IMR-90 (cell line): ENCODE measurements at regions not wholly inside any gene's neighbourhood (a gene's known extent, or its start where the extent isn't known, plus 50 kb on each side); places are given as distances from the start of the nearest gene placed in this dataset.

ENCODE experiments used
- ATAC-seq: fragments of 200-7000 bp; cut with Tn5 transposase; 2 replicates; pipeline ENCODE4 v1.9.1; 2020; ENCODE audit warnings: low read depth, mild to moderate bottlenecking, moderate library complexity
- BruUV-seq: library from RNA; stranded (reverse); fragments of 400-500 nt; replicated peaks from 2 replicates; lab custom pipeline; 2021; lab: Mats Ljungman, UMichigan
- CTCF ChIA-PET: fragments of 300-600 bp; formaldehyde crosslinking; extraction: SDS; loops from one replicate; lab custom pipeline; 2021; ENCODE audit warnings: antibody characterized with exemption; lab: Yijun Ruan, JAX
- POLR2A ChIA-PET: fragments of 300-600 bp; sonication (Branson Sonifier 250); formaldehyde crosslinking; loops from one replicate; lab custom pipeline; 2022; ENCODE audit warnings: antibody characterized with exemption; ENCODE audit not compliant: unreplicated experiment; lab: Charles Lee
- DNase-seq: peaks from one replicate; pipeline ENCODE4 v3.0.0; 2013
- H2AFZ ChIP-seq: replicated peaks from 2 replicates; pipeline ENCODE3; 2013; ENCODE audit warnings: low read length, mild to moderate bottlenecking; ENCODE audit not compliant: poor library complexity
- H2AK5ac ChIP-seq: 2 replicates; pipeline ENCODE4 v1.6.1; 2013; ENCODE audit warnings: low read depth, low read length, inconsistent platforms
- H2AK9ac ChIP-seq: replicated peaks from 2 replicates; pipeline ENCODE3; 2013; ENCODE audit warnings: mild to moderate bottlenecking, low read depth, low read length, moderate library complexity; ENCODE audit not compliant: poor library complexity
- H2BK120ac ChIP-seq: 2 replicates; pipeline ENCODE4 v1.6.1; 2013; ENCODE audit warnings: low read depth, low read length, inconsistent platforms
- H2BK15ac ChIP-seq: 3 replicates; pipeline ENCODE4 v1.6.1; 2013; ENCODE audit warnings: low read depth, low read length, inconsistent platforms
- H2BK20ac ChIP-seq: 2 replicates; pipeline ENCODE4 v1.6.1; 2013; ENCODE audit warnings: low read depth, mild to moderate bottlenecking, inconsistent platforms, low read length, moderate library complexity
- H2BK5ac ChIP-seq: 2 replicates; pipeline ENCODE4 v1.6.1; 2013; ENCODE audit warnings: mild to moderate bottlenecking, low read depth, low read length, inconsistent platforms; ENCODE audit not compliant: poor library complexity, severe bottlenecking
- H3K14ac ChIP-seq: replicated peaks from 2 replicates; pipeline ENCODE4 v1.6.1; 2013; ENCODE audit warnings: low read depth, low read length, inconsistent platforms
- H3K18ac ChIP-seq: 2 replicates; pipeline ENCODE4 v1.6.1; 2013; ENCODE audit warnings: low read depth, low read length, control low read depth
- H3K23ac ChIP-seq: 2 replicates; pipeline ENCODE4 v1.6.1; 2013; ENCODE audit warnings: low read depth, low read length, inconsistent platforms
- H3K27ac ChIP-seq: 2 replicates; pipeline ENCODE4 v1.5.1; 2013; ENCODE audit warnings: mild to moderate bottlenecking, control low read depth, low read length; ENCODE audit not compliant: insufficient read depth
- H3K27me3 ChIP-seq: 2 replicates; pipeline ENCODE4 v1.6.1; 2013; ENCODE audit warnings: low read length; ENCODE audit not compliant: control insufficient read depth, insufficient read depth
- H3K36me3 ChIP-seq: 2 replicates; pipeline ENCODE4 v1.6.1; 2013; ENCODE audit warnings: low read length, mixed read lengths; ENCODE audit not compliant: control insufficient read depth, insufficient read depth
- H3K4ac ChIP-seq: 2 replicates; pipeline ENCODE4 v1.6.1; 2013; ENCODE audit warnings: low read depth, low read length, inconsistent platforms
- H3K4me1 ChIP-seq: 2 replicates; pipeline ENCODE4 v1.6.1; 2013; ENCODE audit warnings: low read length, mixed read lengths; ENCODE audit not compliant: control insufficient read depth, insufficient read depth
- H3K4me2 ChIP-seq: 2 replicates; pipeline ENCODE4 v1.6.1; 2013; ENCODE audit warnings: low read depth, mild to moderate bottlenecking, control low read depth, low read length, moderate library complexity
- H3K4me3 ChIP-seq: 2 replicates; pipeline ENCODE4 v1.5.1; 2013; ENCODE audit warnings: low read depth, mild to moderate bottlenecking, control low read depth, low read length, moderate library complexity; ENCODE audit not compliant: insufficient read depth
- H3K56ac ChIP-seq: 2 replicates; pipeline ENCODE4 v1.6.1; 2013; ENCODE audit warnings: low read length, inconsistent platforms; ENCODE audit not compliant: insufficient read depth; ENCODE audit errors: extremely low read depth
- H3K79me1 ChIP-seq, 2 experiments: 2 replicates each; pipeline ENCODE4 v1.6.1; 2013; ENCODE audit warnings: low read length in 2 of 2, inconsistent platforms in 1 of 2, low read depth in 1 of 2
- H3K9ac ChIP-seq: 2 replicates; pipeline ENCODE4 v1.6.1; 2013; ENCODE audit warnings: low read depth, low read length, control low read depth
- H3K9me1 ChIP-seq: 2 replicates; pipeline ENCODE4 v1.6.1; 2013; ENCODE audit warnings: low read length, inconsistent platforms; ENCODE audit not compliant: insufficient read depth
- H3K9me3 ChIP-seq: 2 replicates; pipeline ENCODE4 v1.6.1; 2013; ENCODE audit warnings: low read length; ENCODE audit not compliant: control insufficient read depth, insufficient read depth
- H4K20me1 ChIP-seq: 2 replicates; pipeline ENCODE4 v1.6.1; 2013; ENCODE audit warnings: low read length, inconsistent platforms; ENCODE audit not compliant: insufficient read depth
- H4K5ac ChIP-seq: 2 replicates; pipeline ENCODE4 v1.6.1; 2013; ENCODE audit warnings: mild to moderate bottlenecking, low read depth, low read length, control low read depth
- H4K8ac ChIP-seq, 2 experiments: 2 replicates each; pipeline ENCODE4 v1.6.1; 2013; ENCODE audit warnings: low read depth in 2 of 2, low read length in 2 of 2, control low read depth in 1 of 2, inconsistent platforms in 1 of 2
- H4K91ac ChIP-seq: 2 replicates; pipeline ENCODE4 v1.6.1; 2013; ENCODE audit warnings: low read depth, low read length, inconsistent platforms; ENCODE audit not compliant: insufficient read depth
- BHLHE40 ChIP-seq: fragments of 150-350 bp; IDR thresholded peaks from 2 replicates; pipeline ENCODE4 v1.6.1; 2016; ENCODE audit warnings: mild to moderate bottlenecking, low read depth, low read length
- CEBPB ChIP-seq: IDR thresholded peaks from 2 replicates; pipeline ENCODE4 v1.6.1; 2012; ENCODE audit warnings: low read depth, low read length, improper control_type of control experiment
- CHD1 ChIP-seq: IDR thresholded peaks from 2 replicates; pipeline ENCODE4 v1.6.1; 2012; ENCODE audit warnings: low read depth, low read length, improper control_type of control experiment
- ELK1 ChIP-seq: fragments of 150-350 bp; IDR thresholded peaks from 2 replicates; pipeline ENCODE4 v1.6.1; 2016; ENCODE audit warnings: low read depth, mild to moderate bottlenecking, low read length, moderate library complexity, borderline replicate concordance
- FOS ChIP-seq: fragments of 150-350 bp; IDR thresholded peaks from 2 replicates; pipeline ENCODE4 v1.6.1; 2016; ENCODE audit warnings: low read depth, low read length
- MAFK ChIP-seq: IDR thresholded peaks from 2 replicates; pipeline ENCODE4 v1.6.1; 2012; ENCODE audit warnings: low read depth, low read length, improper control_type of control experiment
- MAZ ChIP-seq: IDR thresholded peaks from 2 replicates; pipeline ENCODE4 v1.6.1; 2012; ENCODE audit warnings: low read depth, mild to moderate bottlenecking, low read length, improper control_type of control experiment, moderate library complexity, borderline replicate concordance
- MXI1 ChIP-seq: IDR thresholded peaks from 2 replicates; pipeline ENCODE4 v1.6.1; 2012; ENCODE audit warnings: low read depth, mild to moderate bottlenecking, low read length, moderate library complexity, borderline replicate concordance
- NFE2L2 ChIP-seq: fragments of 150-350 bp; IDR thresholded peaks from 2 replicates; pipeline ENCODE4 v1.6.1; 2016; ENCODE audit warnings: low read depth, mild to moderate bottlenecking, low read length
- POLR2A ChIP-seq: IDR thresholded peaks from 2 replicates; pipeline ENCODE4 v1.6.1; 2012; ENCODE audit warnings: mild to moderate bottlenecking, low read depth, low read length
- RAD21 ChIP-seq: IDR thresholded peaks from 2 replicates; pipeline ENCODE4 v1.6.1; 2012; ENCODE audit warnings: low read length, improper control_type of control experiment
- RCOR1 ChIP-seq: IDR thresholded peaks from 2 replicates; pipeline ENCODE4 v1.6.1; 2012; ENCODE audit warnings: mild to moderate bottlenecking, low read length, improper control_type of control experiment; ENCODE audit not compliant: insufficient replicate concordance
- RFX5 ChIP-seq: IDR thresholded peaks from 2 replicates; pipeline ENCODE4 v1.8.0; 2012; ENCODE audit warnings: low read depth, mild to moderate bottlenecking, low read length, moderate library complexity
- SMC3 ChIP-seq: fragments of 150-350 bp; IDR thresholded peaks from 2 replicates; pipeline ENCODE4 v1.6.1; 2016; ENCODE audit warnings: low read depth, mild to moderate bottlenecking, antibody characterized with exemption, low read length, moderate library complexity
- USF2 ChIP-seq: fragments of 150-350 bp; IDR thresholded peaks from 2 replicates; pipeline ENCODE4 v1.6.1; 2017; ENCODE audit warnings: mild to moderate bottlenecking, antibody characterized with exemption, low read length, low read depth
- WGBS, 2 experiments: methylation state at CpG; one replicate each; pipeline versions ENCODE4 v1.1.5 to v1.1.7; 2013; ENCODE audit warnings: missing lambda C conversion rate in 2 of 2; ENCODE audit not compliant: insufficient read length in 1 of 2; ENCODE audit errors: extremely low coverage in 2 of 2; 5-methylcytosine and 5-hydroxymethylcytosine counted together
- dilution Hi-C: fragments of 300-500 bp; cut with HindIII; formaldehyde crosslinking; loops from one replicate; pipeline ENCODE4 v1.14.3; 2018; ENCODE audit warnings: low sequenced_read_pairs; ENCODE audit not compliant: unreplicated experiment
- in situ Hi-C: fragments of 300-500 bp; cut with MboI; formaldehyde crosslinking; loops from 3 replicates; pipeline ENCODE4 v1.14.3; 2019; ENCODE audit warnings: low sequenced_read_pairs, inconsistent platforms, mixed read lengths
- intact Hi-C: fragments of 100-400 bp; cut with micrococcal nuclease; formaldehyde crosslinking; loops from 2 replicates; pipeline ENCODE4 v1.10.0; 2022

- peak overlapping the region; percentile 92 for H4K91ac ChIP-seq
- peak overlapping the region; percentile 57 for H3K27ac ChIP-seq
- WGBS, 2 experiments: no CpG with 5 or more reads among the region's 4 CpGs
- H3K18ac ChIP-seq: peak overlapping the region; percentile 69; the same call in 1 of the 2 replicates
- H3K14ac ChIP-seq: peak overlapping the region; percentile 93; the same call in 1 of the 2 replicates
- H4K5ac ChIP-seq: peak overlapping the region; percentile 42; the same call in 1 of the 2 replicates
- H2BK15ac ChIP-seq: peak overlapping the region; percentile 94; the same call in 2 of the 3 replicates
- H3K9ac ChIP-seq: peak overlapping the region; percentile 69; the same call in 1 of the 2 replicates
- no peak overlapping the region for H2AK9ac ChIP-seq
- DNase-seq: peak; percentile 91
- no peaks in the 10 kb centered on the region for H3K36me3 ChIP-seq
- peak overlapping the region; percentile 72 for H3K4ac ChIP-seq
- dilution Hi-C loops (no loop called here), in situ Hi-C loops (no loop called here), intact Hi-C loops (no loop called here)
- H3K9me1 ChIP-seq: peaks cover 4% of the 10 kb centered on the region
- H3K27me3 ChIP-seq: no peaks in the 10 kb centered on the region
- ChIA-PET POLR2A (no interaction called here), CTCF (interaction anchor here (0.8 kb wide), 1 partner anchor 10 kb away, joined by 3 read pairs; no protein-coding TSS in a partner anchor)
- peak overlapping the region; percentile 34; the same call in 1 of the 2 replicates for H3K4me3 ChIP-seq
- H3K4me2 ChIP-seq: peak overlapping the region; percentile 91; the same call in 1 of the 2 replicates
- H3K79me1 ChIP-seq: no peaks in the 10 kb centered on the region; a peak in 1 of 4 replicates
- H2BK20ac ChIP-seq: peak overlapping the region; percentile 99
- peak overlapping the region; percentile 82 for H2BK5ac ChIP-seq
- peak overlapping the region; percentile 77 for H3K23ac ChIP-seq
- no TSS peak for BruUV-seq
- peak overlapping the region; percentile 77 for H2AFZ ChIP-seq
- peaks cover 4% of the 10 kb centered on the region for H3K4me1 ChIP-seq
- ATAC-seq: peak; percentile 90
- H2AK5ac ChIP-seq: no peak overlapping the region; the same call in 1 of the 2 replicates
- peak overlapping the region; percentile 49 to 67 for H4K8ac ChIP-seq
- H2BK120ac ChIP-seq: peak overlapping the region; percentile 97
- no peaks in the 10 kb centered on the region for H4K20me1 ChIP-seq
- H3K56ac ChIP-seq: peak overlapping the region; percentile 79
- H3K9me3 ChIP-seq: no peaks in the 10 kb centered on the region
- TF ChIP-seq MXI1 (no peak), MAFK (no peak), RCOR1 (no peak), NFE2L2 (no peak), POLR2A (no peak), BHLHE40 (peak; percentile 27; the same call in 1 of the 2 replicates), MAZ (no peak), RAD21 (peak; percentile 0; the same call in 1 of the 2 replicates), CEBPB (peak; percentile 47; the same call in 1 of the 2 replicates), RFX5 (no peak), USF2 (no peak), SMC3 (no peak), ELK1 (no peak), CHD1 (no peak), FOS (peak; percentile 94)
These were observed 618.6 kb downstream of the ZEB2 start for GRCh38 chr2:143901185-143901842.
